ENCODE measurements at regions not wholly inside any gene's neighbourhood (a gene's known extent, or its start where the extent isn't known, plus 50 kb on each side); places are given as distances from the start of the nearest gene placed in this dataset.

- TF ChIP-seq CTCF (IDR thresholded peaks at IDR 0.05) (no peak), POLR2A (IDR thresholded peaks at IDR 0.05) (no peak)
Measured at GRCh38 chr2:33893824-33894223, 294.7 kb upstream of the FAM98A start.

Data from right lobe of liver (tissue), 4 donors.